OCI-LY1 (cell line): ENCODE measurements at regions not wholly inside any gene's neighbourhood (a gene's known extent, or its start where the extent isn't known, plus 50 kb on each side); places are given as distances from the start of the nearest gene placed in this dataset.

Experiments used
- H2AFZ ChIP-seq: fragments of 200-600 bp; sonication (generic), shearing (Covaris generic); 2 replicates; pipeline ENCODE4 v1.6.0; 2014; ENCODE audit warnings: antibody characterized with exemption, mild to moderate bottlenecking, low read length
- H3F3A ChIP-seq: fragments of 200-600 bp; sonication (generic), shearing (Covaris generic); 2 replicates; pipeline ENCODE4 v1.6.0; 2014; ENCODE audit warnings: mild to moderate bottlenecking, antibody characterized with exemption, low read length, moderate library complexity; ENCODE audit not compliant: insufficient read depth
- H3K27ac ChIP-seq: fragments of 200-600 bp; sonication (generic); 2 replicates; pipeline ENCODE4 v1.5.1; 2014; ENCODE audit warnings: low read length, mixed run types, mild to moderate bottlenecking, low read depth; ENCODE audit not compliant: poor library complexity, severe bottlenecking
- H3K27me3 ChIP-seq: fragments of 200-600 bp; sonication (generic); 2 replicates; pipeline ENCODE4 v1.6.0; 2014; ENCODE audit warnings: antibody characterized with exemption, mild to moderate bottlenecking, low read length, moderate library complexity; ENCODE audit not compliant: insufficient read depth
- H3K36me3 ChIP-seq: fragments of 200-600 bp; sonication (generic); 2 replicates; pipeline ENCODE4 v1.6.1; 2014; ENCODE audit warnings: mild to moderate bottlenecking, antibody characterized with exemption, low read length, moderate library complexity, mixed read lengths; ENCODE audit not compliant: insufficient read depth
- H3K4me1 ChIP-seq: fragments of 200-600 bp; sonication (generic); 2 replicates; pipeline ENCODE4 v1.5.1; 2014; ENCODE audit warnings: mild to moderate bottlenecking, low read length, moderate library complexity; ENCODE audit not compliant: insufficient read depth, severe bottlenecking
- H3K4me2 ChIP-seq: fragments of 200-600 bp; sonication (generic), shearing (Covaris generic); 2 replicates; pipeline ENCODE4 v1.6.1; 2014; ENCODE audit warnings: low read length
- H3K4me3 ChIP-seq: fragments of 200-600 bp; sonication (generic); 2 replicates; pipeline ENCODE4 v1.5.1; 2014; ENCODE audit warnings: low read length, low read depth, mild to moderate bottlenecking, mixed read lengths; ENCODE audit not compliant: poor library complexity, severe bottlenecking
- H3K79me2 ChIP-seq: fragments of 200-600 bp; shearing (Covaris generic); 2 replicates; pipeline ENCODE4 v1.6.1; 2016; ENCODE audit warnings: mixed run types, low read length, mixed read lengths; ENCODE audit not compliant: insufficient read depth
- H3K9ac ChIP-seq: fragments of 200-600 bp; sonication (generic), shearing (Covaris generic); 2 replicates; pipeline ENCODE4 v1.6.1; 2014; ENCODE audit warnings: mild to moderate bottlenecking, low read length, mixed read lengths
- H3K9me2 ChIP-seq: fragments of 200-600 bp; sonication (generic), shearing (Covaris generic); 2 replicates; pipeline ENCODE4 v1.6.1; 2014; ENCODE audit warnings: low read depth, mild to moderate bottlenecking, low read length, mixed read lengths
- H3K9me3 ChIP-seq: fragments of 200-600 bp; shearing (Covaris generic); 2 replicates; pipeline ENCODE4 v1.6.1; 2014; ENCODE audit warnings: low read length, mixed read lengths
- H4K20me1 ChIP-seq: fragments of 200-600 bp; sonication (generic), shearing (Covaris generic); 2 replicates; pipeline ENCODE4 v1.6.0; 2016; ENCODE audit warnings: mild to moderate bottlenecking, low read length; ENCODE audit not compliant: insufficient read depth
- CTCF ChIP-seq: fragments of 200-600 bp; sonication (generic), shearing (Covaris generic); IDR thresholded peaks from 2 replicates; pipeline ENCODE4 v1.5.1; 2017; ENCODE audit warnings: mild to moderate bottlenecking, antibody characterized with exemption, low read length, moderate library complexity, mixed read lengths
- EZH2 ChIP-seq: fragments of 200-600 bp; sonication (generic), shearing (Covaris generic); IDR thresholded peaks from 2 replicates; pipeline ENCODE4 v1.8.0; 2017; ENCODE audit warnings: borderline replicate concordance, mixed run types, mild to moderate bottlenecking, antibody characterized with exemption, low read length, moderate library complexity, mixed read lengths

DNA sequence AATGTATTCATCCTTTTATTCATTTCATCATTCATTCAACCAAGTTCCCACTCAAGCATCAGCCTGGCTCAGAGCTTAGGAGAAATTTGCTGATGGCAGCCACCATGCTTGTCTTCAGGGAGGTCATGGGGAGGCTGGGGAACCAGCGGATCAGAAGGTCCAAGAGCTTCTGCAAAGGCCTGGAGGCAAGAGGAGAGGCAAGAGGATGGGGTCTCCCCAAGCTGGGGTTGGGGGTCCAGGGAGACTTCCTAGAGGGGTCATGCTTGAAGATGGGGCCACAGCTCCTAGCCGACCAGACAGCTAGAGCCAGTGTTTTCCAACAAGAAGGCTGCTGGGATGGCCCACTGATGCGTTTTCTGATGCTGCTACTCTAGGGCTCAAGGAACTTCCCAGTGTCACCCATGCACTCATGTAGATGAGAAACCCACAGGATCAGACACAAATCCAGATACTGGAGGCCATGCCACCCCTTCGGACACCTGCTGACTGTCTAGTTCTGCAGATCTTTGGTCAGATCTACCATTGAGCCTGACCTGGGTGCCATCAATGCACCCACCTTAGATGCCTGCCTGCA lies 315.2 kb downstream of the AJAP1 start:
- no peak for TF ChIP-seq CTCF
- TF ChIP-seq EZH2 = no peak
- no peak overlapping the region for H3K27ac ChIP-seq
- no peak overlapping the region for H3K4me2 ChIP-seq
- H3K9ac ChIP-seq = no peak overlapping the region
- no peaks in the 10 kb centered on the region for H3K4me1 ChIP-seq
- H3K36me3 ChIP-seq = no peaks in the 10 kb centered on the region
- no peak overlapping the region for H3K4me3 ChIP-seq
- H3K79me2 ChIP-seq = no peaks in the 10 kb centered on the region
- H3F3A ChIP-seq = no peaks in the 10 kb centered on the region
- no peaks in the 10 kb centered on the region for H3K9me3 ChIP-seq
- H3K9me2 ChIP-seq = no peaks in the 10 kb centered on the region
- peaks cover 3% of the 10 kb centered on the region; the same call in 1 of the 2 replicates for H3K27me3 ChIP-seq
- H4K20me1 ChIP-seq = no peaks in the 10 kb centered on the region
- no peak overlapping the region for H2AFZ ChIP-seq

DNA sequence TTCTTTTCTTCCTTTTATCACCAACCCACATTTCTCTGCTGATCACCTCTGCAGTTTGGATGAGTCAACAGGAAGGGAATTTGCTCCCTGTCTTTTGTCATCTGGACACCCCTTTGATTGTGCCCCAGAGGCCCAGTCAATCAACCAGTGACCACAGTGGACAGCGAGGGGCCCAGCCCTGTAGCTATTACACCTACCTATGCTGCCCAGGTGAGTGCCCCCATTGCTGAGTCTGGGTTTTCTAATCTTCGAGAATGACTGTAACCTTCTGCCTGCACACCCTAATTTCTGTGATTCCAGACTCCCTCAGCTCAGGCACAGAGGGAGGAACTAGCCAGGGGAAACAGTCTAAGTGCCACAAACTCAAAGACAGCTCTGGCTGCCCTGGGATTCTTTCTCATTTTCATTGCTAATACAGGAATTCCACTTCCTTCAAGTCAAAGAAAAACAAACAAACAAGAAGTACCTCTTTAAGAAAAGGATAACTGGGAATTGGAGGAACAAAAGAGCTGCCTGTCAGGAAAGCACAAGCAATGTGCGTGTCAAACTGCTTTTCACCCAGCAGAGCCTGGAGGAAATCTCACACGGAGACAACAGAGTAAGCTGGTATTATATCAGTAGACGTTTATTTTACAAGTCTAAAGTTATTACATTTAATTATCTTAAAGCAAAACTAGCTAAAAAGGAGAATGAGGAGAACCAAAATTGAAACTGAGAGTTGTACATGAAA lies 311.1 kb downstream of the AJAP1 start:
- Histone ChIP-seq H3K27me3 (no peaks in the 10 kb centered on the region; the same call in 1 of the 2 replicates), H3K4me1 (no peaks in the 10 kb centered on the region), H3K4me2 (no peak overlapping the region), H3F3A (no peaks in the 10 kb centered on the region), H3K4me3 (no peak overlapping the region), H3K9ac (no peak overlapping the region), H3K36me3 (no peaks in the 10 kb centered on the region), H3K79me2 (no peaks in the 10 kb centered on the region), H4K20me1 (no peaks in the 10 kb centered on the region), H3K27ac (no peak overlapping the region), H3K9me3 (no peaks in the 10 kb centered on the region), H3K9me2 (no peaks in the 10 kb centered on the region), H2AFZ (no peak overlapping the region)
- no peak for TF ChIP-seq CTCF
- TF ChIP-seq EZH2 = no peak

DNA sequence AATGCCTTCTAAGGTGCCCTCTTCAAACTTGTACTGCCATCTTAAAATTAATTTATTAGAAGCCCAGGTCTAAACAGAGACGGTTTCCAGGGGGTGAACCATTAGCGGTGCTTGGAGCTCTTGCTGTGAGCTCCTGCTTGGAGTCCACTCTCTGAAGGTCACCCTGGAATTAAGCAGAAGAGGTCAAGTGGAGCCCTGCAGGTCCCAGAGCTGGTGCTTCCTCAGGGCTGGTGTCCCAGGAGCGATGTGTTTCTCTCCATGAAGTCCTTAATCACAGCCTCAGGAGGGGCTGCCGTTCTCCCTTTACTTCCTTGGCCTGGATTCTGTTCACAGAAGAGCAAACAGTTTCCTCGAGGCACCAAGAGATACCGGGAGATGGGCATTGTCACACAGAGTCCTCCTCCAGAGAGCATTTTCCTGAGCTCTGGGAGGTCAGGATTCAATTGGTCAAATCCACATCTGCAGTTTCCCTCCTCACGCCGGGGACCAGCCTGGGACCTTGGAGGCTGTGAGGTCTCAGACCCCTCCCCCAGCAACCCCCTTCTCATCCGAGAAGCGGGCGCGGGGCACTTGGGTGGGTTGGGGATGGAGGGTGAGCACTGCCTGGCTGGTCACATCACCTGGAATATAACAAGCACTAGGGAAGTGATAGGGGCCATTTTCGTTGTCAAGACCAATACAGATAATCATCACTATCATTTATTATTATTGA lies 310.4 kb downstream of the AJAP1 start:
- no peaks in the 10 kb centered on the region for H3K36me3 ChIP-seq
- H3K4me1 ChIP-seq = no peaks in the 10 kb centered on the region
- H4K20me1 ChIP-seq = no peaks in the 10 kb centered on the region
- no peak overlapping the region for H3K4me2 ChIP-seq
- H3K4me3 ChIP-seq = no peak overlapping the region
- H3K27me3 ChIP-seq = no peaks in the 10 kb centered on the region; the same call in 1 of the 2 replicates
- no peaks in the 10 kb centered on the region for H3F3A ChIP-seq
- H3K9me3 ChIP-seq = no peaks in the 10 kb centered on the region
- no peak overlapping the region for H2AFZ ChIP-seq
- H3K9me2 ChIP-seq = no peaks in the 10 kb centered on the region
- no peaks in the 10 kb centered on the region for H3K79me2 ChIP-seq
- no peak overlapping the region for H3K27ac ChIP-seq
- TF ChIP-seq EZH2 (no peak), CTCF (no peak)
- H3K9ac ChIP-seq = no peak overlapping the region
